Suppressor macrophage treated with lipopolysaccharide for 1 hour (primary cell): ENCODE measurements at regions not wholly inside any gene's neighbourhood (a gene's known extent, or its start where the extent isn't known, plus 50 kb on each side); places are given as distances from the start of the nearest gene placed in this dataset.
"Not testable (repeated sequence)": the region's sequence is repeated elsewhere in the genome, so short reads cannot be mapped to it uniquely, and the experiment has no call there.

Experiments used
- DNase-seq, 3 donors: peaks; one replicate each; pipeline ENCODE4 v3.0.0-alpha.2; 2020 to 2022

GRCh38 chr11:49823188-49823587 is 129.0 kb upstream of the OR4C13 start:
- not testable (repeated sequence) for DNase-seq

- not testable (repeated sequence) for DNase-seq
These were observed 101.7 kb upstream of the OR4C13 start for GRCh38 chr11:49850541-49850940.

- DNase-seq = no peak
These were observed 100.7 kb upstream of the OR4C13 start for GRCh38 chr11:49851511-49851910.

- no peak for DNase-seq
These were observed 100.2 kb upstream of the OR4C13 start for GRCh38 chr11:49851971-49852389.

- not testable (repeated sequence) for DNase-seq
These were observed 63.3 kb upstream of the OR4C13 start for GRCh38 chr11:49888875-49889274.

GRCh38 chr11:49891910-49892671 is 60.1 kb upstream of the OR4C13 start:
- DNase-seq = not testable (repeated sequence)

- not testable (repeated sequence) for DNase-seq
These were observed 58.7 kb upstream of the OR4C13 start for GRCh38 chr11:49893442-49893841.
